Activated T-helper 1 cell treated with anti-CD3 and anti-CD28 coated beads, Interleukin-2, amount 50 U/mL, for 16 hours (primary cell): ENCODE measurements at regions not wholly inside any gene's neighbourhood (a gene's known extent, or its start where the extent isn't known, plus 50 kb on each side); places are given as distances from the start of the nearest gene placed in this dataset.

Source experiments
- DNase-seq, 2 donors: peaks; one replicate each; pipeline ENCODE4 v3.0.0-alpha.2; 2020; ENCODE audit warnings: low read depth in 1 of 2, low spot score in 1 of 2

DNA sequence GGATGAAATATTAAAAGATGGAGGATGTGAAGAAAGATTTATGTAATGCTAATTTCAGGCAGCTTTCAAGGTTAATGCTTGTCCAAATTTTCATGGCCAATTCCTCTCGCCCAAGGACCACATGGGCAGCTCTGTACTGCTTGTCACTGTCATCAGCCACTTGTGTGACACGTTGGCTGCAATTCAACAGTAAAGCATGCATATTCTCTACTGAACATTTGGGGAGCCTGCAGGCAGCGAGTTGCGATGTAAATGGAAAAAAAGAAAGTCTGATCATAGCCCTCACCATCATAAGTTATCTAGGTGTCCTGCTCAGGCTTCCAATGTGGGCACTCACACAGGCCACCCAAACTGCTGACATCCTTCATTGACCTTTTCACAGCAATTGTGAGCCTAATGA lies 1026.8 kb upstream of the NR2F2 start:
- no peak for DNase-seq

DNA sequence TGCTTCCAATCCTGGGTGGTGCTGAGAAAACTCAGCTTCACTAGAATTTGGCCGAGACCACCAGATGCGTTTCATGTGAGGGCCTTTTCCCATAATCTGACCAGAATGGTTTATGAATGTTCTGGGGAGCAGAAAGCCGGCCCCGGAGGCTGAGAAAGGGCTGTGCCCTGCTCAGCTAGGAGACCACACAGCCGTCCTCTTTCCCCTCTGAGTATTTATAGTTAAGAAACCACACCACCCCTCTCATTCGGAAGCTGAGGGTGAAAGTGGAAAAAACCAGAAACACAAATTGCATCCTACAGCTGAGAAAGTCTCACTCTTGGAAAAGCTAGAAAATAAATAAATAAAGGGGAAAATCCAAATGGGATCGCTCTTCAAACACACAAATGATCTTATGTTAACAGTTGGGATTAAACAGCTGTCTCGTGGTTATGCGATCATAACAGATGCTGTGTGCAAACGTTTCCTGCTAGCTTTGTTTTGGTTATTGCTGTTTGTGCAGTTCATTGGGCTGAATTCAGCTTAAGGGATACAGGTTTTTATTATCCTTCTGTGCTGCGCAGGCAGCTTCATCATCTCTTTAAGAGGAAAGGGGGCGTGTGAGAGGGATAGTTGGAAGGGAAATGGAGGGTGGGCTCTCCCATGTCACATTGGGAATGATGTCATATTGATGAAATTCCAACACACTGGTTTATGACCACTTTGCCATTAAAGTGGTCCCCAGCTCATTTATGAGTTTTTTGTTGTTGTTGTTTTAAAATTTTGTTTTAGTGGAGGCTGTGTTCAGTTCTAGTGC lies 1026.2 kb upstream of the NR2F2 start:
- DNase-seq = no peak

DNA sequence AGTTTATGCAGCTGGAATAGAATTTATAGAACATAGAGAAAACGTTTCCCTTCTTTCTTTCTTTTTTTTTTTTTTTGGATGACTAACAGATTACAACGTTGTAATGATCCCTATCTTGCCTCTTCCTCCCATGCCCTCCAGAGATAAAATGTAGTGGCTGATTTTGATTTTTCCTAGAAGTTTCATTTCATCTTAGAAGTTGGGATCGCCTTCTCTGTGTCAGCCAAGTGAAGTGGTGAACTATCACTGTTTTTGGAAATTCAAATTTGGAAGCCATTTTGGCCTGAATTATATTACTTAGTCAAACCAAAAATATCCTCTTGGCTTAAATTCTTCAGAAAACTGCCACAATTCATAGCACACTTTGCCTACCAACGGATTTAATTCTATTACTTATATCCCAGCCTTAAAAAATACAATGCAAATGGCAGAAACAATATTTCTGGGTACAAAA lies 1025.5 kb upstream of the NR2F2 start:
- DNase-seq = no peak

GRCh38 chr15:95307115-95307514 lies 1023.4 kb upstream of the NR2F2 start:
- no peak for DNase-seq

- DNase-seq = no peak
Observed at GRCh38 chr15:95319242-95319641, 1011.3 kb upstream of the NR2F2 start.

- no peak for DNase-seq
Observed at GRCh38 chr15:95323796-95324195, 1006.7 kb upstream of the NR2F2 start.

- DNase-seq = no peak
Observed at GRCh38 chr15:95324656-95325055, 1005.8 kb upstream of the NR2F2 start.

- no peak for DNase-seq
Observed at GRCh38 chr15:95325763-95326404, 1004.6 kb upstream of the NR2F2 start.

- DNase-seq = no peak
Observed at GRCh38 chr15:95326431-95327182, 1003.9 kb upstream of the NR2F2 start.

DNA sequence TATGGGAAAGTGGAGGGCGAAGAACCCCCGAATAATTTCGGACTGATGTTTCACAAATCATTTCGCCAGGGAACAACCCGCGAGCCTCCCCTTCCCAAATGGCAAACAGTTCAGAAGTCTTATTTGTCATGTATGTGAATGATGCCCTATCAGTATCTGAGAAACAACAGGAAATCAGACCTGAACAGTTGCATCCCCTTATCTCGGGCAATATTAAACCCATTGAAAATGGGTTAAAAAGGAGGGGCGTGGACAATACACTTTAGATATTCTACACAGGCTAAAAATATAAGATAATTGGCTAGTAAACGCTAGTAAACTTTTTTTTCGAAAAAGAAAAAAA lies 1003.3 kb upstream of the NR2F2 start:
- no peak for DNase-seq

GRCh38 chr15:95327661-95328060 lies 1002.8 kb upstream of the NR2F2 start:
- DNase-seq = no peak

- no peak for DNase-seq
Observed at GRCh38 chr15:95328559-95328958, 1001.9 kb upstream of the NR2F2 start.

DNA sequence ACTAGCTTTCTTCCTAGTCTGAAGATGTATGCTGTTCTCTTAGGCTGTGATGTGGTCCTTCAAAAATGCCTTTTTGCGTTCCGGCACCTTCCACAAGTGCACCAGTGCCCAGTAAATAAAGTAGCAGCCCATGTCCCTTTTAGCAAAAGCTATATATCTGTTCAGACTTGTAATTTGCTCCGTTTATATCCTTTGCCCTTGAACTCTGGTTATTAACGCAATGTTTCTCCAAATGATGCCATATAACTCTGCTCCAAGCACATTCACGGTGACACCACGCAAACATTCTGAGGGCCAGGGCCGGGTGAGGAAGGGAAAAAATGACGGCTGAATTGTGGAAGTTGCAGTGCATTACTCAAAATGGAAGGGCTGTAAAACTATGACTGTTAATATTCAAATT lies 1001.1 kb upstream of the NR2F2 start:
- no peak for DNase-seq

DNA sequence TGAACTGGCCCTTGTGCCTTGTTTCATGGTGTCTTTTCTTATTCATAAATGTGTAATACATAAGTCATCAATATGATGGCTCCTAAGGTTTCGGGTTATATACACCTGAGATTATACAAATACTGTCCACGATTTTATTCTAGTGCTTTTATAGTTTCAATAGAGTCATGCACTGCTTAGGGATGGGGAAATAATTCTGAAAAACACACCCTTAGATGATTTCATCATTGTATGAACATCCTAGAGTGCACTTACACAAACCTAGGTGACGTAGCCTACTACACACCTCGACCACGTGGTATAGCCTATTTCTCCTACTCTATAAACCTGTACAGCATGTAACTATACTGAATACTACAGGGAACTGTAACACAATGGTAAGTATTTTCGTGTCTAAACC lies 988.8 kb upstream of the NR2F2 start:
- no peak for DNase-seq

GRCh38 chr15:95345867-95346266 lies 984.6 kb upstream of the NR2F2 start:
- no peak for DNase-seq

DNA sequence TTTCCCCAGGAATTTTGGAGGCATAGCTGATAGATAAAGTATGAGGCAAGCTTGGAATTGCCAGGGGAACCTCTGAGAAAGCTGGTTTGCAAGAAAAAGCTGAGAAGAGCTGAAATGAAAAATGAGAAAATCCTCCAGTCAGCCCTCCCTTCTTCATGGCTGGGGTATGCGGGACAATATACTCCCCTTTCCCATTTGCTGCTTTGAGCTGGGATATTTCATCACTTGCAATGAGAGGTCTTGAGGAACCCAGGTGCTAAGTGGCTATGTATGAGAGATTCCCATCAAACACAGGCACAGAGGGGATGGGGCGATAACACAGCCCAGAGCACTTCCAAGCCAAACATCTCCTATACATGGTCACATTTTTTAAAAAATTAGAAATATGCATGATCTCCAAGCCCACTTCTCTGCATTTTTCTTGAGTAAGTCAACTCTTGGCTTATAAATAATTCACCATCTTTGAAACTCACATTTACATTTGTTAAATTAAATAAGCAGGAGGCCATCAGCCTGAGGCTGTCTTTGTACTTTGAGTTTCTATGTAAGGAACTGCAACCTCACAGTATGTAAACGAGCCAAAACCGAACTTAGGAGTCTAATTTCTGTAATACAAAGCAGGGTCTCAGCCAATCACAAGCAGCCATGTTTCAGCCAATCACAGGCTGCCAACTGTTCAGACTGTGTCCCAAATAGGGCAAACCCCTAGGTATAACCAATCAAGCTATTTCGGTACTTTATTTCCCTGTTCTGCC lies 983.6 kb upstream of the NR2F2 start:
- DNase-seq = no peak

GRCh38 chr15:95347837-95348236 lies 982.7 kb upstream of the NR2F2 start:
- DNase-seq = no peak

DNA sequence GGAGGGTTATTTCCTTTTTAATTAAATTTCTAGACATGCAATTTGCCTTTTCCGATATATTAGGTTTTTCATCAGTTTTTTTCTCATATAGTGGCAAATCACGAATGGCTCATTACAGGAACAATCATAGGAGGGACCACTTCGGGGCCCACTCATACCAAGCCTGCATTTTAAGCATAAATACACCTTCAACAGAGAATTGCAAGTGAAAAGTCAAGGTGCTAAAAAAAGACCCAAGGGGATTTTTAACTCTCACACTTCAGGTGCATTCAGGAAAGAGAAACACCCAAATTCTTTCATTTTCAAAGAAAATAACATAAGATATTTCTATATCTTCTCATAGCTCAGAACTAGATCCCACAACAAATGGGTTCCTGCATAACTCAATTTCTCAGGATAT lies 979.6 kb upstream of the NR2F2 start:
- DNase-seq = no peak

- DNase-seq = no peak
Observed at GRCh38 chr15:95352631-95353187, 977.8 kb upstream of the NR2F2 start.

DNA sequence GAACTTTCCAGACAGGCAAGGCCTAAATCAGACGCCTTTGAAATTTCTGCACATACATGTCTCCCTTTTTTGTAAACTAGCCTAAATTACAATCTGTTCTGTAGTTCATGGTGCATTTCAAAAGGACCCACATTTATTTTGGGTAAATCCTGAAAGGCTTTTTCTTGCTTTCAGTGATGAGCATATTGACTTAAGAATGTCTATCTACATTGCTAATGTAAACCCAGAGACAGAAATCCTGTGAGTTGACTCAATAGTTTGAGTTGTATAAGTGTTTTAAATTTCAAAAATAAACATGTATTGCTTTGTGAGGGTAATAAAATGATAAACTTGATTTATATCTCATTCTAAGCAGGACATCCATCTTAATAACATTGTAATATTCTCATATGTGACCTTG lies 977.0 kb upstream of the NR2F2 start:
- DNase-seq = no peak

GRCh38 chr15:95359966-95360365 lies 970.5 kb upstream of the NR2F2 start:
- DNase-seq = no peak
